Memory B cell (primary cell): ENCODE measurements at regions not wholly inside any gene's neighbourhood (a gene's known extent, or its start where the extent isn't known, plus 50 kb on each side); places are given as distances from the start of the nearest gene placed in this dataset.

Experiments
- ATAC-seq: fragments of 150-1000 bp; cut with Tn5 transposase; 2 replicates; pipeline ENCODE4 v1.10.0; 2021; ENCODE audit warnings: low read depth, mild to moderate bottlenecking, moderate library complexity
- DNase-seq, 2 donors: peaks; one replicate each; pipeline ENCODE4 v3.0.0; 2022; ENCODE audit warnings: low spot score in 2 of 2
- H3K27ac Mint-ChIP-seq: one replicate; pipeline ENCODE4 v1.8.0; 2022; ENCODE audit warnings: mild to moderate bottlenecking, moderate library complexity, mixed read lengths
- H3K27me3 Mint-ChIP-seq: one replicate; pipeline ENCODE4 v1.8.0; 2022; ENCODE audit warnings: mixed read lengths
- H3K36me3 Mint-ChIP-seq: one replicate; pipeline ENCODE4 v1.8.0; 2022; ENCODE audit warnings: mild to moderate bottlenecking, mixed read lengths
- H3K4me1 Mint-ChIP-seq: one replicate; pipeline ENCODE4 v1.8.0; 2022; ENCODE audit warnings: mixed read lengths
- H3K4me3 Mint-ChIP-seq: one replicate; pipeline ENCODE4 v1.8.0; 2022; ENCODE audit warnings: mild to moderate bottlenecking, moderate library complexity, mixed read lengths
- H3K9me3 Mint-ChIP-seq: one replicate; pipeline ENCODE4 v1.8.0; 2022; ENCODE audit warnings: mixed read lengths

DNA sequence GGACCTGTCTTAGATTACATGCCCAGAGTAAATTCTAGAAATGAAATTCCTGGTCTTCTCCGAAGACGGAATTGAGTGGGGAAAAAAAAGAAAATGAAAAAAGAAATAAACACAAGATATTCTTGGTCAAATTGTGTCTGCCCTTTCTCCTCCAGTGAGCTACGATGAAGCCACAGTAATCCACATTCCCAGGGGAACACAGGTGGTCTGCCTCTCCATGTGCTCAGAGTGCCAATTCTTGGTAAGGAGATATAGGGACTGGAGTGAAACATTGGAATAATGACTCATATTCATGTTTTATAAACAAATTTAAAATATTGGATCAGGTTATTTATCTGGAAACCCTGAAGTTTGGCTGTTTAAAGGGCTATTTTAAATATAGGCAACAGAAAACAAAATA is 54.2 kb upstream of the MGST2 start:
- Mint-ChIP-seq H3K9me3 (no peaks in the 10 kb centered on the region), H3K4me3 (no peak overlapping the region), H3K36me3 (peaks cover 2% of the 10 kb centered on the region), H3K27me3 (peaks cover 8% of the 10 kb centered on the region), H3K4me1 (peaks cover 4% of the 10 kb centered on the region), H3K27ac (no peak overlapping the region)
- DNase-seq, result no peak
- no peak for ATAC-seq

DNA sequence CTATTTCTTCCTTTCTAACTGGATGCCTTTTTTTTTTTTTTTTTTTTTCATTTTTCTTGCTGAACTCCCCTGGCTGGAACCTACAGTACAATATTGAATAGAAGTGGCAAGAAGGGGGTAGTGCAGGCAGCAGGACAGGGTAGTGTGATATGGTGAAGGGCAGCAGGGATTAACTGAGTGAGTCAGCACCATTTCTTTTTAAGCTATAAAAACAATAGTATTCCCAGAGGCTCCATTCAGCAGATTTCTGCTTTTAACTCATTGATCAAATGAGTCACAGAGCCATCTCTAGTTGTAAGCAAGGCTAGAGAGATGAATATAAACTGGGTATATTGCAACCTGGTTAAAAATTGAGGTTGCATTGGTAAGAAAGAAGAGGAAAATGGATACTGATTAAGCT is 53.6 kb upstream of the SETD7 start:
- H3K36me3 Mint-ChIP-seq, result peaks cover 2% of the 10 kb centered on the region
- no peak for DNase-seq
- H3K4me3 Mint-ChIP-seq, result no peak overlapping the region
- H3K27me3 Mint-ChIP-seq, result peaks cover 15% of the 10 kb centered on the region
- H3K27ac Mint-ChIP-seq, result no peak overlapping the region
- no peak for ATAC-seq
- H3K9me3 Mint-ChIP-seq, result no peaks in the 10 kb centered on the region
- H3K4me1 Mint-ChIP-seq, result peaks cover 8% of the 10 kb centered on the region

DNA sequence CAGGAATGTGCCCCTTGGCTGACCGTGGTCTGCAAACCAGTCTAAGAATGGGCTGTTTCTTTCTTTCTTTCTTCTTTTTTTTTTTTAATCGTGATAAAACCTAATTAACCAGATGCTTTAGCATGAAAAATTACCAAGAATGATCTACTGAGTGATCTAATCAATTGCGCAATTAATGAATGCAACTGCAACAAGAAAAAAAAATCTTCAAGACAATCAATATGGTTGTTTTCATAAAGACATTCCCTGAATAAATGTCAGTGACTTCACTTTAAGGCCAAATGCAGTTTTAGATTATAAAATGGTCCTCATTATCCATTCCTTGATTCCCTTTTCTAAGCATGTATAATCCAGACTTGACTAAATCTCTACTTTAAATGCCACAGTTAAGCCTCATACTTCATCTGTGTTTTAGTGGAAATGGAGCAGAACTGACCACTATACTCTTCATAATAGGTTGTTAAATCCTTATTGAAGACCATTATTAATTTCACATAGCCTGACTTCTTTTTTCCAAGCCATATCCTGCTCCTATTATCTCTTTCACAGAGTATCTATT is 51.6 kb upstream of the SETD7 start:
- H3K4me3 Mint-ChIP-seq, result no peak overlapping the region
- H3K4me1 Mint-ChIP-seq, result peaks cover 8% of the 10 kb centered on the region
- no peak overlapping the region for H3K27ac Mint-ChIP-seq
- DNase-seq (no peak), ATAC-seq (no peak)
- peaks cover 2% of the 10 kb centered on the region for H3K36me3 Mint-ChIP-seq
- peaks cover 13% of the 10 kb centered on the region for H3K27me3 Mint-ChIP-seq
- H3K9me3 Mint-ChIP-seq, result no peaks in the 10 kb centered on the region

DNA sequence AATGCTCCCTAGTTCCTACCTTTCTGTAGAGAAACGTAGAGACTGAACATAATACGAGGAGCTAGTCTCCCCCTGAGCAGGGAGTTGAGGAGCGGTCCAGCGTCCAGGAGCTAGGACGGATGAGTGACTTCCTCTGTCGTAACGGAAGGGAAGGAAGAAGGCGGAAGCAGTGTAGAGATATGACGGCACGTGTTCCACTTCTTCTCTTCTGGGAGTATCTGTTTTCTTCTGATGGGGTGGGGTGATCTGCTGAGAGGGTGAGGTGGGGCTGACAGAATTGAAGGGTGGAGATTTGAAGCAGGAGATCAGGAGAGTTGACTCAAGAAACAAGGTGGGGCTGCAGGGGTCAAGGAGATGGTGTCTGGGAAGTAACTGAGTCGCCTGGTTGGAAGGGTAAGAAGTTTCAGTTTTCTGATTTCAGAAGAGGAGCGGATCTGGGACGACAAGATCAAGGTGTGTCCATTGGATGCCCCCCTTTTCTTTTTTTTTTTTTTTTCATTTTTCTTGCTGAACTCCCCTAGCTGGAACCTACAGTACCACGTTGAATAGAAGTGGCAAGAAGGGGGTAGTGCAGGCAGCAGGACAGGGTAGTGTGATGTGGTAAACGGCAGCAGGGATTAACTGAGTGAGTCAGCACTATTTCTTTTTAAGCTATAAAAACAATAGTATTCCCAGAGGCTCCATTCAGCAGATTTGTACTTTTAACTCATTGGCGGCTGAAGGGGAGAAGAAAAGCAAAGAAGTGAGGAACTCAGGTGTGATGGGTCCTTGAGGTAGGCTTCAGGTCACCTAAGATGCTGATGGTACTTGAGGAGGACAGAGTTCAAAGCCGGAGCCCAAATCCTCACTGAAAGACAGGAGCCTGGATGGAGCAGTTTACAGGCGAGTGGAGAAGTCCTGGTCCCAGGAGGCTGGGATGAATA is 50.8 kb upstream of the SETD7 start:
- peaks cover 2% of the 10 kb centered on the region for H3K36me3 Mint-ChIP-seq
- peaks cover 13% of the 10 kb centered on the region for H3K27me3 Mint-ChIP-seq
- peak overlapping the region; percentile 70 for H3K4me3 Mint-ChIP-seq
- DNase-seq, result no peak
- peaks cover 8% of the 10 kb centered on the region for H3K4me1 Mint-ChIP-seq
- peak; percentile 48 for ATAC-seq
- no peaks in the 10 kb centered on the region for H3K9me3 Mint-ChIP-seq
- peak overlapping the region; percentile 38 for H3K27ac Mint-ChIP-seq

GRCh38 chr4:139606103-139606502 is 50.1 kb upstream of the SETD7 start:
- Mint-ChIP-seq H3K27me3 (peaks cover 15% of the 10 kb centered on the region), H3K36me3 (peaks cover 2% of the 10 kb centered on the region), H3K4me1 (peaks cover 8% of the 10 kb centered on the region), H3K27ac (peak overlapping the region; percentile 38), H3K4me3 (peak overlapping the region; percentile 70), H3K9me3 (no peaks in the 10 kb centered on the region)
- ATAC-seq (no peak), DNase-seq (no peak)
